ENCODE measurements at regions not wholly inside any gene's neighbourhood (a gene's known extent, or its start where the extent isn't known, plus 50 kb on each side); places are given as distances from the start of the nearest gene placed in this dataset.

GRCh38 chr16:73997340-73997711 lies 299.3 kb upstream of the PSMD7 start:
- no peak overlapping the region for H3K9ac ChIP-seq (ENCODE audit: control insufficient read depth, extremely low read depth, insufficient read depth, low read length)
- no peak overlapping the region for H3K4me3 ChIP-seq (ENCODE audit: control insufficient read depth in 2 of 3, extremely low read depth in 1 of 3, insufficient read depth in 2 of 3, low read depth in 1 of 3, low read length in 3 of 3)
- no peak for DNase-seq (ENCODE audit: low read depth, low spot score)
- H3K4me2 ChIP-seq (ENCODE audit: control insufficient read depth, extremely low read depth, insufficient read depth, low read depth, low read length): no peak overlapping the region
- no peaks in the 10 kb centered on the region for H3K79me2 ChIP-seq (ENCODE audit: control insufficient read depth, insufficient read depth, low read length)
- H3K4me1 ChIP-seq (ENCODE audit: control insufficient read depth, extremely low read depth, insufficient read depth, low read length): no peaks in the 10 kb centered on the region
- H2AFZ ChIP-seq (ENCODE audit: control insufficient read depth, low read length): no peak overlapping the region
- H3K36me3 ChIP-seq (ENCODE audit: control insufficient read depth in 2 of 2, extremely low read depth in 1 of 2, insufficient read depth in 2 of 2, low read length in 2 of 2): no peaks in the 10 kb centered on the region
- no peaks in the 10 kb centered on the region for H3K27me3 ChIP-seq (ENCODE audit: control insufficient read depth, extremely low read depth, insufficient read depth, low read length)
- no peaks in the 10 kb centered on the region for H3K9me1 ChIP-seq (ENCODE audit: control insufficient read depth, extremely low read depth, insufficient read depth, low read length)
- TF ChIP-seq CTCF (optimal IDR thresholded peaks at IDR 0.05 in 1 of 3, IDR thresholded peaks at IDR 0.05 in 1 of 3, conservative IDR thresholded peaks at IDR 0.05 in 1 of 3; ENCODE audit: extremely low read depth in 1 of 3, insufficient read depth in 2 of 3, low read length in 3 of 3): no peak
- TF ChIP-seq EZH2 (IDR thresholded peaks at IDR 0.05; ENCODE audit: low read length): no peak
- no peak for FAIRE-seq
- no peak overlapping the region for H3K27ac ChIP-seq (ENCODE audit: control insufficient read depth, insufficient read depth, low read length)
- no peaks in the 10 kb centered on the region for H4K20me1 ChIP-seq (ENCODE audit: control insufficient read depth, extremely low read depth, insufficient read depth, low read length)
- dilution Hi-C loops (cut with MboI; ENCODE audit: extremely low pct_ligation_motif_present, low sequenced_read_pairs): no loop called here
- H3K9me3 ChIP-seq (ENCODE audit: control insufficient read depth, low read depth, low read length): no peaks in the 10 kb centered on the region

GRCh38 chr16:73996624-73997339 lies 299.8 kb upstream of the PSMD7 start:
- dilution Hi-C loops (cut with MboI; ENCODE audit: extremely low pct_ligation_motif_present, low sequenced_read_pairs): no loop called here
- FAIRE-seq: no peak

More at GRCh38 chr16:73996624-73997339, 299.8 kb upstream of the PSMD7 start:
- H3K36me3 ChIP-seq (ENCODE audit: control insufficient read depth in 2 of 2, extremely low read depth in 1 of 2, insufficient read depth in 2 of 2, low read length in 2 of 2): no peaks in the 10 kb centered on the region
- H3K27ac ChIP-seq (ENCODE audit: control insufficient read depth, insufficient read depth, low read length): no peak overlapping the region
- H3K9me1 ChIP-seq (ENCODE audit: control insufficient read depth, extremely low read depth, insufficient read depth, low read length): no peaks in the 10 kb centered on the region
- H3K79me2 ChIP-seq (ENCODE audit: control insufficient read depth, insufficient read depth, low read length): no peaks in the 10 kb centered on the region
- no peaks in the 10 kb centered on the region for H4K20me1 ChIP-seq (ENCODE audit: control insufficient read depth, extremely low read depth, insufficient read depth, low read length)
- no peak overlapping the region for H3K9ac ChIP-seq (ENCODE audit: control insufficient read depth, extremely low read depth, insufficient read depth, low read length)
- no peak for DNase-seq (ENCODE audit: low read depth, low spot score)
- no peaks in the 10 kb centered on the region for H3K27me3 ChIP-seq (ENCODE audit: control insufficient read depth, extremely low read depth, insufficient read depth, low read length)
- no peaks in the 10 kb centered on the region for H3K4me1 ChIP-seq (ENCODE audit: control insufficient read depth, extremely low read depth, insufficient read depth, low read length)
- H3K4me3 ChIP-seq (ENCODE audit: control insufficient read depth in 2 of 3, extremely low read depth in 1 of 3, insufficient read depth in 2 of 3, low read depth in 1 of 3, low read length in 3 of 3): no peak overlapping the region
- H2AFZ ChIP-seq (ENCODE audit: control insufficient read depth, low read length): no peak overlapping the region
- no peak overlapping the region for H3K4me2 ChIP-seq (ENCODE audit: control insufficient read depth, extremely low read depth, insufficient read depth, low read depth, low read length)
- no peaks in the 10 kb centered on the region for H3K9me3 ChIP-seq (ENCODE audit: control insufficient read depth, low read depth, low read length)
- TF ChIP-seq CTCF (optimal IDR thresholded peaks at IDR 0.05 in 1 of 3, IDR thresholded peaks at IDR 0.05 in 1 of 3, conservative IDR thresholded peaks at IDR 0.05 in 1 of 3; ENCODE audit: extremely low read depth in 1 of 3, insufficient read depth in 2 of 3, low read length in 3 of 3) (no peak), EZH2 (IDR thresholded peaks at IDR 0.05; ENCODE audit: low read length) (no peak)

Data from keratinocyte (primary cell).